ENCODE measurements at regions not wholly inside any gene's neighbourhood (a gene's known extent, or its start where the extent isn't known, plus 50 kb on each side); places are given as distances from the start of the nearest gene placed in this dataset.

DNA sequence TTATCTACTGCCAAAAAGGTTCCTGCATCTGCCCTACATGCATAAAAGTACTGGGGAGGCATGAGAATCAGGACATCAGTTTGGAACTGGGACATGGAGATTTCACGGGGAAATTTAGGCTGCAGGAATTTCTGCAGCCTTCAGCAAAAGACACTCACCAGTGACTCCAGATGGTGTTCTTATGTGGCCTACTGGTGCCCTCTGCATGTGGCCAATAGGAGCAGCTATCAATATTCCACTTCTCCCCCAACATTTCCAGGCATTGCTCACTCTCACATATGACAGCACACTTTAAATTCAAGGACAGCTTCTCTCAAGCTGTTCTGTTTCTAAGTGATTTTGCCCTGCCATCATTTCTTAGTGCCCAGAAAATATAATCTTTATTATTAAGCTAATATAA lies 570.5 kb upstream of the ARGLU1 start:
- Mint-ChIP-seq H3K36me3 (ENCODE audit: low read depth) (no peaks in the 10 kb centered on the region), H3K27me3 (no peaks in the 10 kb centered on the region), H3K4me3 (no peak overlapping the region), H3K27ac (no peak overlapping the region), H3K9me3 (no peaks in the 10 kb centered on the region), H3K4me1 (no peaks in the 10 kb centered on the region)
- POLR2A ChIA-PET, result no interaction called here
- no peak for DNase-seq
- CTCF ChIA-PET, result no interaction called here

DNA sequence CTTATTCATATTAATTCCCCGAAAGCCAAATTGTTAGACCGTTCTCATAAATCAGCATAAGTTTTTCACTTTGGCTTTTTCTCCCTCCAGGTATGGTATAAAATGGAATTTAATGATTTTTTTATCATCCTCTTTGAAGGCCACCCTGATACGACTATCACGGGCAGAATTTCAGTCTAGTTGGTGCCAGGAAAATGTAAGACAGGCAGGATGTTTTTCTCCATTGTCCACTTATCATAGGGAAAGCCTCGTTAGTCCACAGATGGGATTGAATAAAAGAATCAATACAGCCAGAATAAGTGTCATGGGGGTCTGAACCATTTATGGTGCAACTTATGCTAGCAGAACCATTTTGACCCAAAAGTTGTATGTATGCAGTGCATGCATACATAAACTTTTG lies 566.0 kb upstream of the ARGLU1 start:
- Mint-ChIP-seq H3K4me1 (no peaks in the 10 kb centered on the region), H3K4me3 (no peak overlapping the region), H3K36me3 (ENCODE audit: low read depth) (no peaks in the 10 kb centered on the region), H3K27ac (no peak overlapping the region), H3K27me3 (no peaks in the 10 kb centered on the region), H3K9me3 (no peaks in the 10 kb centered on the region)
- ChIA-PET CTCF (no interaction called here), POLR2A (no interaction called here)
- no peak for DNase-seq

DNA sequence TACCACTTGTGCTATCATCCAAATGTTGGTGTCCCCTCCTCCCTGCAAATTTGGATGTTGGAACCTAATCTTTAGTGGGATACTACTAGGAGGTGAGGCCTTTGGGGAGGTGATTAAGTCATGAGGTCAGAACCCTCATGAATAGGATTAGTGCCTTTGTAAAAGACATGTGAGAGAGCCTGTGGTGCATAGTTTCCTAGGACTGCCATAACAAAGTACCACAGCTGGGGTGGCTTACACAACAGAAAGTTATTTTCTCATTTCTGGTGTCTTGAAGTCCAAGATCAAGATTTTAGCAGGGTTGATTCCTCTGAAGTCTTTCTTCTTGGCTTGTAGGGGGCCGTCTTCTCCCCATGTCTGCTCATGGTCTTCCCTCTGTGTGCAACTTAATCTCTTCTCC lies 562.6 kb upstream of the ARGLU1 start:
- Mint-ChIP-seq H3K4me3 (no peak overlapping the region), H3K9me3 (no peaks in the 10 kb centered on the region), H3K27me3 (no peaks in the 10 kb centered on the region), H3K4me1 (no peaks in the 10 kb centered on the region), H3K27ac (no peak overlapping the region), H3K36me3 (ENCODE audit: low read depth) (no peaks in the 10 kb centered on the region)
- CTCF ChIA-PET, result no interaction called here
- DNase-seq, result no peak
- POLR2A ChIA-PET, result no interaction called here

DNA sequence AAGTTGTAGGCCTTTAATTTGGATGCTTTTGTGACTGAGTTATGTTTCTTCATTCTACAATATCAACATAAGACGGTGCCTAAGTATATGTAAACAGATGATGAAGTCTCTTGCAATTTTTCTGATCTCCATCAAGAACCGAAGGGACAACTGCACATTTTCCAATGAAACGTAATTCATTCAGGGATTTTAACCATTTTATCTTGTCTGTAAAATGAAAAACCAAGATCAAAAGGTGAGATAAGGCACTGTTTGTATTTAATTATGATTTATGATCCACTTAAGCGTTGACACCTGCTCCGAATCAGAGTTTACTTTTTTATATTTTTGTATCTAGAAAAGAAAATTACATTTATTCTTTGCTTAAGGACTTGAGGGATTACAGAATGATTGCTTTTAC lies 556.8 kb upstream of the ARGLU1 start:
- ChIA-PET CTCF (no interaction called here), POLR2A (no interaction called here)
- Mint-ChIP-seq H3K9me3 (no peaks in the 10 kb centered on the region), H3K4me3 (no peak overlapping the region), H3K27me3 (no peaks in the 10 kb centered on the region), H3K4me1 (no peaks in the 10 kb centered on the region), H3K27ac (no peak overlapping the region), H3K36me3 (ENCODE audit: low read depth) (no peaks in the 10 kb centered on the region)
- DNase-seq, result no peak

- no peaks in the 10 kb centered on the region for H3K27me3 Mint-ChIP-seq
- H3K27ac Mint-ChIP-seq, result no peak overlapping the region
- no peaks in the 10 kb centered on the region for H3K9me3 Mint-ChIP-seq
- ChIA-PET POLR2A (no interaction called here), CTCF (no interaction called here)
- no peak overlapping the region for H3K4me3 Mint-ChIP-seq
- no peak for DNase-seq
- H3K4me1 Mint-ChIP-seq, result no peaks in the 10 kb centered on the region
- H3K36me3 Mint-ChIP-seq (ENCODE audit: low read depth), result no peaks in the 10 kb centered on the region
These were observed 556.3 kb upstream of the ARGLU1 start for GRCh38 chr13:107124129-107124718.

DNA sequence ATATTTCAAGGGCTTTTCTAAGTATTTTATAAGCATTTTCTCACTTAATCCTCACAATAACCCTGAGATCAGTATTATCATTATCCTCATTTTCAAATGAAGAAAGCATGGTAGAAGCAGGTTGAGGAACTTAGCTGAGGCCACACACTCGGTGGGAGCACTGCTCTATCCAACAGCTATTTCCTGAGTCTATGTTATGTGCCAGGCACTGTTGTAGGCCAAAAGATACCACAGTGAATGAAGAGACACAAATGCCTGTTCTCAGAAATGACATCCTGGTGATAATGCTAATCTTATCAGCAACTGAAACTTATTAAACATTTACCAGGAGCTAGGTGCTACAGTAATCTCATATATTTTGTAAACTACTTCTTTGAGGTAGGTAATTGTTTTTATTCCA lies 553.9 kb upstream of the ARGLU1 start:
- no peaks in the 10 kb centered on the region for H3K27me3 Mint-ChIP-seq
- DNase-seq, result no peak
- ChIA-PET CTCF (no interaction called here), POLR2A (no interaction called here)
- no peaks in the 10 kb centered on the region for H3K9me3 Mint-ChIP-seq
- no peak overlapping the region for H3K27ac Mint-ChIP-seq
- H3K36me3 Mint-ChIP-seq (ENCODE audit: low read depth), result no peaks in the 10 kb centered on the region
- H3K4me3 Mint-ChIP-seq, result no peak overlapping the region
- H3K4me1 Mint-ChIP-seq, result no peaks in the 10 kb centered on the region

- ChIA-PET CTCF (no interaction called here), POLR2A (no interaction called here)
- Mint-ChIP-seq H3K4me1 (no peaks in the 10 kb centered on the region), H3K36me3 (ENCODE audit: low read depth) (no peaks in the 10 kb centered on the region), H3K4me3 (no peak overlapping the region), H3K27ac (no peak overlapping the region), H3K9me3 (no peaks in the 10 kb centered on the region), H3K27me3 (no peaks in the 10 kb centered on the region)
- no peak for DNase-seq
These were observed 552.3 kb upstream of the ARGLU1 start for GRCh38 chr13:107119989-107120881.

DNA sequence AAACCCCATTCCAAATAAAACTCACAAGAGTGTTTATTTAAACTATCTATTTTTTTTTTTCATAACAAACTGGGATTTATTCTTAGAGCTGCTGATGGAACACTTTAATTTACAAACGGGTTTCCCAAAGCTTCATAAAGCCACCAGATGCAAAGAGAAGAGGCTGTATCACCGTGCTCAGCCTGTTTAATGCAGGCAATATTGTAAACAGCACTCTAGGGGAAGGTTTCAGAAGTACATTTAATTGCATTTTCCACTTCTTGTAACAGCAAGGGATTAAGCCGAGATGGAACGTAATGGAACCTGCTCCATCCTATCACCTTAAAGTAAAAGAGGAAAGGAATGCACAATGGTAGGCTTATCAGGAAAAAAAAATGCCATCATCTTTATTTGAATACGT lies 550.6 kb upstream of the ARGLU1 start:
- no peaks in the 10 kb centered on the region for H3K36me3 Mint-ChIP-seq (ENCODE audit: low read depth)
- H3K4me3 Mint-ChIP-seq, result no peak overlapping the region
- no peak for DNase-seq
- no peak overlapping the region for H3K27ac Mint-ChIP-seq
- H3K9me3 Mint-ChIP-seq, result no peaks in the 10 kb centered on the region
- no peaks in the 10 kb centered on the region for H3K27me3 Mint-ChIP-seq
- CTCF ChIA-PET, result no interaction called here
- POLR2A ChIA-PET, result no interaction called here
- H3K4me1 Mint-ChIP-seq, result no peaks in the 10 kb centered on the region

- H3K36me3 Mint-ChIP-seq (ENCODE audit: low read depth), result no peaks in the 10 kb centered on the region
These were observed 549.5 kb upstream of the ARGLU1 start for GRCh38 chr13:107117327-107118012.

GRCh38 chr13:107113387-107113786 lies 545.5 kb upstream of the ARGLU1 start:
- Mint-ChIP-seq H3K36me3 (ENCODE audit: low read depth) (no peaks in the 10 kb centered on the region), H3K4me3 (no peak overlapping the region), H3K9me3 (peaks cover 4% of the 10 kb centered on the region), H3K27ac (no peak overlapping the region), H3K27me3 (no peaks in the 10 kb centered on the region), H3K4me1 (no peaks in the 10 kb centered on the region)
- DNase-seq, result no peak
- POLR2A ChIA-PET, result no interaction called here
- CTCF ChIA-PET, result no interaction called here

More at GRCh38 chr13:107117327-107118012, 549.5 kb upstream of the ARGLU1 start:
- Mint-ChIP-seq H3K4me3 (no peak overlapping the region), H3K27me3 (no peaks in the 10 kb centered on the region), H3K9me3 (peaks cover 4% of the 10 kb centered on the region), H3K27ac (no peak overlapping the region), H3K4me1 (no peaks in the 10 kb centered on the region)
- ChIA-PET CTCF (no interaction called here), POLR2A (no interaction called here)
- no peak for DNase-seq

DNA sequence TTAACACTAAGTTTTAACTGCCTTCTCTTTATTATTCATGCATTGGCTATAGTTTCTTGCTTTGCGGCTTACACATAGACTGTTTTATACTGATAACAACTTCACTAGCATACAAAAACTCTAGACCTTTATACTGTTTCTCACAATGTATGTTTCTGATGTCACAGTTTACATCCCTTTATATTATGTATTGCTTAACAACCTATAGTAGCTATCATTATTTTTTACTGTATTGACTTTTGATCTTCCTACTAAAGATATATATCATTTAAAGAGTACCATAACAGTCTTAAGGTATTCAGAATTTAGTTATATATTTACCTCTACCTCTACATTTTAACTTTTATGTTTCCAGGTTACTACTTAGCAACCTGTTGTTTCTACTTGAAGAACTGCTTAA lies 543.3 kb upstream of the ARGLU1 start:
- Mint-ChIP-seq H3K4me1 (no peaks in the 10 kb centered on the region), H3K27me3 (no peaks in the 10 kb centered on the region), H3K36me3 (ENCODE audit: low read depth) (no peaks in the 10 kb centered on the region), H3K4me3 (no peak overlapping the region), H3K27ac (no peak overlapping the region), H3K9me3 (peaks cover 4% of the 10 kb centered on the region)
- DNase-seq, result no peak
- ChIA-PET POLR2A (no interaction called here), CTCF (no interaction called here)

GRCh38 chr13:107104631-107105030 lies 536.7 kb upstream of the ARGLU1 start:
- no peak for DNase-seq
- H3K27me3 Mint-ChIP-seq, result no peaks in the 10 kb centered on the region
- no peak overlapping the region for H3K4me3 Mint-ChIP-seq
- no peaks in the 10 kb centered on the region for H3K9me3 Mint-ChIP-seq
- no peak overlapping the region for H3K27ac Mint-ChIP-seq
- no peaks in the 10 kb centered on the region for H3K4me1 Mint-ChIP-seq
- ChIA-PET CTCF (no interaction called here), POLR2A (no interaction called here)
- H3K36me3 Mint-ChIP-seq (ENCODE audit: low read depth), result no peaks in the 10 kb centered on the region

GRCh38 chr13:107102676-107103075 lies 534.7 kb upstream of the ARGLU1 start:
- CTCF ChIA-PET, result no interaction called here
- Mint-ChIP-seq H3K36me3 (ENCODE audit: low read depth) (no peaks in the 10 kb centered on the region), H3K27me3 (no peaks in the 10 kb centered on the region), H3K27ac (no peak overlapping the region), H3K4me1 (no peaks in the 10 kb centered on the region), H3K4me3 (no peak overlapping the region), H3K9me3 (no peaks in the 10 kb centered on the region)
- DNase-seq, result no peak
- POLR2A ChIA-PET, result no interaction called here

DNA sequence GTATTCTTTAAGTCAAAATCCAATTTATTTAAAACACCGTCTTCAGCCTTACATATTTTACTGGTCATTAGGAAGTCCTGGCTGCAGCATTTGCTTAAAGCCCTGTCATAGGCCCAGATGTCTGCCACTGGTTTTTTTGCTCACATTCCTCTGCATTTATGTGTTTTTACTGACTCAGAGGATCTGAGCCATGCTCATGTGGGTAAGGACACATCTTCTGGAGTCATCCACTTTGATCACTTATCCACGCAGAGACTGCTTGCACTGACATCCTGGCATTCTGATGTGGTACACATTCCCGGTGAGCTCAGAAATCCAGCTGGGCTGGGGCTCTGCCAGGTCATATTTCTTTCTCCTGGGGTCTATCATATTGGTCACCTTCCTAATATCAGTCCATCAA lies 531.7 kb upstream of the ARGLU1 start:
- no peaks in the 10 kb centered on the region for H3K27me3 Mint-ChIP-seq
- no peak overlapping the region for H3K4me3 Mint-ChIP-seq
- no peaks in the 10 kb centered on the region for H3K9me3 Mint-ChIP-seq
- H3K36me3 Mint-ChIP-seq (ENCODE audit: low read depth), result no peaks in the 10 kb centered on the region
- no peak for DNase-seq
- H3K27ac Mint-ChIP-seq, result no peak overlapping the region
- H3K4me1 Mint-ChIP-seq, result no peaks in the 10 kb centered on the region
- CTCF ChIA-PET, result no interaction called here
- POLR2A ChIA-PET, result no interaction called here
